ENCODE measurements at regions not wholly inside any gene's neighbourhood (a gene's known extent, or its start where the extent isn't known, plus 50 kb on each side); places are given as distances from the start of the nearest gene placed in this dataset.

- TF ChIP-seq CTCF (IDR thresholded peaks at IDR 0.05) (no peak), ZFX (IDR thresholded peaks at IDR 0.05; ENCODE audit: borderline replicate concordance) (no peak)
These were observed 220.1 kb downstream of the BLID start for GRCh38 chr11:121895919-121896318.

Data from 22Rv1 (cell line).